Esophagus muscularis mucosa (tissue), 4 donors: ENCODE measurements at regions not wholly inside any gene's neighbourhood (a gene's known extent, or its start where the extent isn't known, plus 50 kb on each side); places are given as distances from the start of the nearest gene placed in this dataset.

Source experiments
- CTCF ChIP-seq, 3 experiments: fragments of 200-600 bp in 2 of 3; fragments of 450-650 bp in 1 of 3; sonication (generic) in 2 of 3; IDR thresholded peaks; one replicate each; pipeline ENCODE4 v1.5.1; 2017 to 2019; ENCODE audit warnings: antibody characterized with exemption in 3 of 3, mild to moderate bottlenecking in 2 of 3, moderate library complexity in 1 of 3
- EP300 ChIP-seq: sonication (generic); formaldehyde crosslinking; IDR thresholded peaks from one replicate; pipeline ENCODE4 v1.6.1; 2017; ENCODE audit warnings: antibody characterized with exemption
- POLR2A ChIP-seq: fragments of 450-650 bp; IDR thresholded peaks from one replicate; pipeline ENCODE4 v1.6.1; 2017; ENCODE audit warnings: antibody characterized with exemption, moderate library complexity, mild to moderate bottlenecking, low read depth
- POLR2AphosphoS5 ChIP-seq, 2 donors: sonication (generic); formaldehyde crosslinking; IDR thresholded peaks; one replicate each; pipeline ENCODE4 v1.6.1; 2017; ENCODE audit warnings: antibody characterized with exemption in 2 of 2

GRCh38 chr9:83188277-83188676 lies 125.3 kb upstream of the RASEF start:
- TF ChIP-seq CTCF (IDR thresholded peaks at IDR 0.05) (no peak), POLR2A (no peak), EP300 (no peak), POLR2AphosphoS5 (IDR thresholded peaks at IDR 0.05) (no peak)
